HT-29 (cell line): ENCODE measurements at regions not wholly inside any gene's neighbourhood (a gene's known extent, or its start where the extent isn't known, plus 50 kb on each side); places are given as distances from the start of the nearest gene placed in this dataset.
"Not testable (repeated sequence)": the region's sequence is repeated elsewhere in the genome, so short reads cannot be mapped to it uniquely, and the experiment has no call there.

Experiments used
- DNase-seq: peaks from one replicate; pipeline ENCODE4 v3.0.0-alpha.2; 2015; ENCODE audit warnings: low spot score

DNA sequence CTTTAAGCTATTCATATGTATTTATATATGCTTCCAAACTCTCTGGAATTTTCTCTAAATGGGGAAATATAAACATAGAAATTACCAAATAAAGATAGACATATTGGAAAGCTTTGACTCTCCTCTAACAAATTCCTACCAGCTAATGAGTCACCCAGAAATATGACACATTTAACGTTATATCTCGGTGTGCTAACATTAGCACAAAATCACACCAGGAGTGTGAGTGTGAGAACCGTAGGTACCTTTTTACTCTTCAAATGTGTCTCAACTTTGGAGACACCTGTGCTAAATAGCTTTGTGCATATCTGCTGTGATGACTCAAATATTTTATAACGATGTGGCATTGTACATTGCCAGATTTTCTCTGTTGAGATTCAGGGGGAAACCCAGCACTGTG is 714.4 kb downstream of the METTL15 start:
- DNase-seq = no peak

DNA sequence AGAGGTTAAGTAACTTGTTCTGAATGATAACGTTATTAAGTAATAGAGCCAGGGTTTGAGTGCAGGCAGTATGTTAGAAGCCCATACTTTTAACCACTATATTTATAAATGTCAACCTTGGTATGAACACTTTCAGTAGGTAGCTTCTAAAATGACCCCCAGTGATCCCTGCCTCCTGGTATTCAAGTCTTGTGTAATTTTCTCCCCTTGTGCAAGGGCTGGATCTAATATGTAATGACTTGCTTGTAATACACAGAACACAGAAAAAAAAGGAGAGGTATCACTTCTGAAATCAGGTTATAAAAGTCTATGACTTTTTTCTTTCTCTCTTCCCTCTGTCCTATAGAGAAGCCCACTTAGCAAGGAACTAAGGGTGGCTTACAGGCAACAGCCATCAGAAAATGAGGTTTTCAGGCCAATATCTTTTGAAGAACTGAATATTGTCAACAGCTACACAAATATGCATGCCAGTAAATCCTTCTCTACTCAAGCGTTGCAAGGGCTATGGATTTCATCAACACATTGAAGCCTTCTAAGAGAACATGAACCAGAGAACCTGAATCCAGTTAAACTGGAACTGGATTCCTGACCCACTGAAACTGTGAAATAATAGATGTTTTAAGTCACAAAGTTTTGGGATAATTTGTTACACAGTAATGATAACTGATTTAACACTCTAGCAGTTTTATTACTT is 712.3 kb downstream of the METTL15 start:
- no peak for DNase-seq

DNA sequence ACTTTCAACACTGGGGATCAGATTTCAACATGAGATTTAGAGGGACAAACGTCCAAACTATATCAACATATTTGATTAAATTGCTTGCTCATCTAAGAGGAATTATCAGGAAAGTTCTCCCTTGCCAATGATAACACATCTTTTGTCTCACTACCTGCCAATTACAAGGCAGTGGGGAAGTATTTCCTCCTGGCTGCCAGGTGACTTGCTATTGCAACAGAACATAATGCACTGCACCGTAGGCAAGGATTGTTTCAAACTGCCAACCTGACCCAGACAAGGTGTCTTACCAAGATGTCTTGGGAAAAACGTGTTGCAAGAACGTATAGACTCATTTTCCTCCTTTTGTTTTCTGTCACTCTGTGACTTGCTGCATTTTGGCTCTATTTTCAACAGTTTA is 711.6 kb downstream of the METTL15 start:
- DNase-seq = no peak

DNA sequence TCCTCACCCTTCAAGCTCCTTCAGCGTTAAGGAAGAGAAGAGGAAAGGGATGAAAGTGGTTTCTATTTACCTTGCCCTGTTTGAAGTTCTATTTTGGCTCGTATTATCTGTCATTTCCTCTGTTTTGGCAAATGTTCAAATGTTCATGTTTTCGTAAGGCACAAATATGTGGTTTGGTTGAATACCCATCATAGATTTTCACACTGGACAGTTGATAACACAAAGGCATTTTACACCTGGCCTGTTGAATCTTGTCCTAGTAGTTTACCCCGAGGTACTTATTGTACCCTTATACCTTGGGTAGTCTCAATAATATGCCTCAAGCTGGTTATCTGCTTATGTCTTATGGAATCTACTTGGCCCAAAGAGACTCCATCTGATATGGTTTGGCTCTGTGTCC is 706.9 kb downstream of the METTL15 start:
- DNase-seq = no peak

DNA sequence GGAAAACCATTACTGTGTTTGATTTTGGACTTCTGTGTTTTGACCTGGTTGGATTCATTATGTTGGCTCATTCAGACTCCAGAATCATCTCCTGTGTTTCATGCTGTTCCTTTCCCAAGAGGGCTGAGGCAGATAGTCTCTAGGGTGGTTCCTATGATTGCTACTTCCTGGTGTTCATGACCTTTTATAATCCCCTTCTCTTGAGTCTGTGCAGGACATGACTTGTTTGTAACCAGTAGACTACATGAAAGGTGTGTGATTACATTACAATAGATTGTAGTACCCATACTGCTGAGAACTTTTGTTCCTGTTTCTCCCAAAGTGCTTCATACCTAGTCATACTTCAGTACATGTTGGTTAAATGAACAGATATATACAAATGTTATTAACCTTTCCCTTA is 700.6 kb downstream of the METTL15 start:
- peak; percentile 53 for DNase-seq

DNA sequence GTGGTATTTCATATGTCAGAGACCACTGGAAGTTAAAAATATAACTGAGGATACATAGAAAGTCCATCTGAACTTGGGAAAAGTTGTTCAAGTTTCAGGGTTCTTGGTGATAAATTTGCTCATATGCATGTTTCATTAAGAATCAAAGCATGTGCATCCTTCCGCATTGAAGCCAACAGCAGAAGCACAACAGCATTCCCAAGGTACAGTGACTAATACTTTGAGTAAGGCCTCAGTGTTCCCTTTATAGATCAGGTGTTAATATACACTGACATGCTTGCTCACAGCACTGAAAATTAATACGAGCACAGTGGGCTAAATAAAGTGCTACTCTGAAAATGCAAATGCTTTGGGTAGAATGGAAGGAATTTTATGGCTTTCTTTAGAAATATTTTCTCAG is 691.1 kb downstream of the METTL15 start:
- no peak for DNase-seq

DNA sequence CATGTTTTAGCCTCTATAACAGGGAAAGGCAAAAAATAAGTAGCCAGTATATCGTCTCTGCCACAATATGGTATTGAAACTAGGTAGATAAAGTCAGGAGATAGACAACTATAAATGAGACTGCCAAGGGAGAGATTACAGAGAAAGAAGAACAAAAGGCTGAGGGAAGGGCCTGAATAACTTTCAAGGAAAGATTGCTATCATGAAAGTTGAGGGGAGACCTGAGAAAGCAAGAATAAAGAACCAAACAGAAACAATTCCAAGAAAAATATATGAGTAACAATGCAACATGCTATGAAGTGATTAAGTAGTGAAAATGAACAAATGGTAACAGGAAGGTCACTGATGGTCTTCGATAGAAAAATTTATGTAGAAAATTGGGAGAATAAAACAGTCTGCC is 690.1 kb downstream of the METTL15 start:
- DNase-seq = no peak

DNA sequence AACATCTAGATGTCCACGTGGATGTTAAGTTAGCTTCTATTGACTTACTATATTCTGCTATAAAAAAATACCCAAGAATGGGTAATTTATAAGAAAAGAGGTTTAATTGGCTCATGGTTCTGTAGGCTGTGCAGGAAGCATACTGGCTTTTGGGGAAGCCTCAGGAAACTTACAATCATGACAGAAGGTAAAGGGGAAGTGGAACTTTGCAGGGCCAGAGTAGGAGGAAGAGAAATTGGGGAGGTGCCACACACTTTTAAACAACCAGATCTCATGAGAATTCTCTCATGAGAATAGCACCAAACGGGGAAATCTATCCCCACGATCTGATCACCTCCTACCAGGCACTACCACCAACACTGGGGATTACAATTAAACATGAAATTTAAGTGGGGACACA is 689.3 kb downstream of the METTL15 start:
- no peak for DNase-seq

DNA sequence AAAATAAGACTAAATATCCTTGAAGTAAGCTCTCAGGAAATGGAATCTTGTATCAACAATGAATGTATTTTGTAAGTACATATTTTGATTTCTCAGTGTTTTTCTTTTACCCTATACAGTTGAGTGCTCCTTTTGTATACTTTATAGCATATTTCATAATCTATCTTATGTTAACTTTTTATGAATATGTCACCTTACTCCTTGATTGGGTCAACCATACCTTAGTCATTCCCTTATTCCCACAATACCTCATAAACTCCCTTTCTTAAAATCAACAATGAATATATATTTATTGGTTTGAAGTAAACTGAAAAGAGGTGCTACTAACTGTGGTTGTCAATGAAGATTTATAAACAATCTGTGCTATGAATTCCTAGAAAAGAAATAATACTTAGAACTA is 686.2 kb downstream of the METTL15 start:
- no peak for DNase-seq

DNA sequence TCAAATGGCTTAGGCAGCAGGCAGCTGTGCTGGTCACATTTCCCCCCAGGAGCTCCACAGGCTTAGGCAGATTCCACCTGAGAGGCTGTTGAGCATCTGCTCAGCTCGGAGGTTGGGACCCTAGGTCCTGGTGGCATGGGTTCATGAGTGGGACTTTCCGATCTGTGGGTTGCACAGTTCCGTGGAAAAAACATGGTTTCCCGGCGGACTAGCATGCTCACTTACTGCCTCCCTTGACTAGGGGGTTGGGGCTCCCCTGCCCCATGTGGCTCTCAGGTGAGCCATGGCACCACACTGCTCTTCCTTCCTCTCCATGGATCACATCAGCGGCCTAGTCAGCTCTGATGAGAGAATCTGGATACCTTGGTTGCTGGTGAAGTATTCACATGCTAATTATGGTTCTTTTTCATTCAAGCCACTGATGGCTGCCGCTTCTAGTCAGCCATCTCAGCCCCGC is 685.1 kb downstream of the METTL15 start:
- no peak for DNase-seq

DNA sequence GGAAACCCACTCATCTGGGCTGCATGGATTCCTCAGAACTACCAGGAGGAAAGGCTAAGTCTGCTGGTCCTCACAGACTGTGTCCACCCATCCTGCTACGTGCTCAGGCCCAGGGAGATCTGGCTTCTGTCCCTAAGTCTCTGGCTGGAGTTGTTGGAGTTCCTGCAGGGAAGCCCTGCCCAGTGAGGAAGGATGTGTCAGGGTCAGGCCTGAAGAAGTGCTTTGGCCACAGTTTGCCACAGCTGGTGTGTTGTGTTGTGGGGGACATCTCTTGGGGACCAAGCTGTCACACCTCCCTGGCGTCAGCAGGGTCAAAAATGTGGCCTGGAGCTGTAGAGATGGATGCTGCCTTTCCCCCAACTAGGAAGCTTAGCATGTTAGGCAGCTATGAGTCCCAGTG is 684.7 kb downstream of the METTL15 start:
- no peak for DNase-seq

DNA sequence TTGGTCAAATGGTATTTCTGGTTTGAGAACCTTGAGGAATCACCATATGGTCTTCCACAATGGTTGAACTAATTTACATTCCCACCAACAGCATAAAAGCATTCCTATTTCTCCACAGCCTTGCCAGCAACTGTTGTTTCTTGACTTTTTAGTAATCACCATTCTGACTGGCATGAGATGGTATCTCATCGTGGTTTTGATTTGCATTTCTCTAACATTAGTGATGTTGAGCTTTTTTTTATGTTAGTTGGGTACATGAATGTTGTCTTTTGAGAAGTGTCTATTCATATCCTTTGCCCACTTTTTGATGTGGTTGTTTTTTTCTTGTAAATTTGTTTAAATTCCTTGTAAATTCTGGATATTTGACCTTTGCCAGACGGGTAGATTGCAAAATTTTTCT is 679.7 kb downstream of the METTL15 start:
- not testable (repeated sequence) for DNase-seq

DNA sequence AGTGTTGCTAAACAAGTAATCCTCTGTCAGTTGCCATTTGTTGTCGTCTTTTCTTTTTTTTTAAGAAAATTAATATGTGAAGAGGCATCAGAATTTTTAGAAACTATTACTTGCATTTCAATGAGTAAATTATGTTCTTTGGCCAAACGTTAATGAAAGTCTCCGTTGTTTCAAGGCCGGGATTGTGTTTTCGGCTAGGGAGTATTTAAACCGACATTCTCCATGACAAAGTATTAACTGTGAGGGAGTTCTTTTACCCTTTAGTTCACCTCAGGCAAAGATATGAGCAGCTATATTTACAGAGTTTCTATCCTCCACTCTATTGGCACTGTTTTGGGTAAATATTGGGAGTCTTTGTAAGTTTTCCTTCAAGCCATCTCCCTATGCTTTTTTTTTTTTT is 668.9 kb downstream of the METTL15 start:
- no peak for DNase-seq

DNA sequence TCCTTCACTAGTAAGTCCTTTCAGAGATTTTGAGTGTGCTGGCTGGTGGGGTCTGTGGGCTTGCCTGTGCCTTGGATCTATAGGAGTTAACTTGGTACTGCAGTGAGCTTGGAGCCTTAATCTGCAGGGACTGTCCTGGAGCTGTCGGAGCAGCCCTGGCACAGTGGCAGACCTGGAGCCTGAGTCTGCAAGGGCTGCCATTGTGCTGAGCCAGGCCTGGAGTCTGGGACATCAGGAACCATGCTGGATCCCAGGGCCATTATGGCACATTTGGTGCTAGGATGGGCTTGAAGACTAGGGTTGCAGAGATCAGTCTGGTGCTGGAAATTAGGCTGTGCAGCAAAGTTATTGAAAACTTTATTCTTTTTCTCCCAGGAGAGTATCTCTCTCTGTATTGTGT is 665.4 kb downstream of the METTL15 start:
- no peak for DNase-seq

DNA sequence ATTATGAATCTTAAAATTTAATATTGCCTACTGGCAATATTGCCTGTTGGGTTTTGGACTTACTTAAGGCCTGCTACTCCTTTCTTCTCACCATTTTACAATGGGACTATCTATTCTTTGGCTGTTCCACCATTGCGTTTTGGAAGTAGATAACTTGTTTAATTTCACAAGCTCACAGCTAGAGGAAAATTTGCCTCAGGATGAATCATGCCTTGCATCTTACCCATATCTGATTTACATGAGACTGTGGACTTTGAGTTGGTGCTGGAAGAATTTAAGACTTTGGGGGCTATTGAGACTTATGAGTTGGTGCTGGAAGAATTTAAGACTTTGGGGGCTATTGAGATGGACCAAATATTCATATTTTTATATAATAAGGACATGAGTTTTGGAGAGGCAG is 662.6 kb downstream of the METTL15 start:
- no peak for DNase-seq

DNA sequence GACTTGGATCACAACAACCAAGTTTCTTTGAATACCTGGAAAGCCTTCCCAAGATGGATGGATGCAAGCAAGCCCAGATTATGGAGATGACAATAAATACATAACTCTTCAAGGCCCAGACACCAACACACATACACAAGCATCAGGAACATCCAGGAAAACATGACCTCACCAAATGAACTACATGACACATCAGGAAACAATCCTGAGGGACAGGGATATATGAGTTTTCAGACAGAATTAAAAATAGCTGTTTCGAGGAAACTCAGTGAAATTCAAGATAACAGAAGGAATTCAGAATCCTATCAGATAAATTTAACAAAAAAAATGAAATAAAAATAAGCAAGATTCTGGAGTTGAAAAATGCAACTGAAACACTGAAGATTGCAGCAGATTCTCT is 659.4 kb downstream of the METTL15 start:
- no peak for DNase-seq

DNA sequence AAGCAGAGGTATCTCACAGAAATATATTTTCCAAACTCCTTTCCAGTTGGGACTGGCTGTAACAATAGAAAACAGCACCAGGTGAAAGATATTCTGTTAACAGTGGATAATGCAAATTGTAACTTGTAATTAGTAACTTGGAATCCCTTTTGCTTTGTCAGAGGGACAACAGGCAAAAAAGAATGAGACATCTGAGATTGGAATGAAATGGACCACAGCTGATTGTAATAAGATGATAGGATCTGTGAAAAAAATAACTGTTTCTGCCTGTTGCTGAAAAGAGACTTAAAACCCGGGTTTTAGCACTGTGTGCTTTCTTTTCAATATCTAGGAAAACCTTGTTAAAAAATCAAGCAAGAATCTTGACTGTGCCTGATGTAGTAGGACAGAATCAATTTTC is 655.7 kb downstream of the METTL15 start:
- no peak for DNase-seq

DNA sequence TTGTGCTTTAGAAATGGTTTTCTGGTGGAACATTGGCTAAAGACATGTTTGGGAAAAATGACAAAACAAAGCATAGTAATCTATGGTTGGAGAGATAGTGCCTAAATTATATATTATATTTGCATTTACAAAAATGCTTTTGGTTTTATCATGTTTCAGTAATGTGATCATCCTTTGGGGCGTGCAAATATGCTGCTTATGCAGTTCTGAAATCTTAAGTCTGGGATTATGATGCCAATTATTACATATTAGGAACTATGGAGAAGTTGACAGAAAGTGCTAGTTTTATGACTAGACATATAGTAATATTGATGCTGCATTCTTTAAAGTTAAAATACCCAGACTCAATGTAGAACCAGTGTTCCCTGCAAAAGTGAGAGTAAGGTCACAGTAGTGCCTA is 655.0 kb downstream of the METTL15 start:
- no peak for DNase-seq

DNA sequence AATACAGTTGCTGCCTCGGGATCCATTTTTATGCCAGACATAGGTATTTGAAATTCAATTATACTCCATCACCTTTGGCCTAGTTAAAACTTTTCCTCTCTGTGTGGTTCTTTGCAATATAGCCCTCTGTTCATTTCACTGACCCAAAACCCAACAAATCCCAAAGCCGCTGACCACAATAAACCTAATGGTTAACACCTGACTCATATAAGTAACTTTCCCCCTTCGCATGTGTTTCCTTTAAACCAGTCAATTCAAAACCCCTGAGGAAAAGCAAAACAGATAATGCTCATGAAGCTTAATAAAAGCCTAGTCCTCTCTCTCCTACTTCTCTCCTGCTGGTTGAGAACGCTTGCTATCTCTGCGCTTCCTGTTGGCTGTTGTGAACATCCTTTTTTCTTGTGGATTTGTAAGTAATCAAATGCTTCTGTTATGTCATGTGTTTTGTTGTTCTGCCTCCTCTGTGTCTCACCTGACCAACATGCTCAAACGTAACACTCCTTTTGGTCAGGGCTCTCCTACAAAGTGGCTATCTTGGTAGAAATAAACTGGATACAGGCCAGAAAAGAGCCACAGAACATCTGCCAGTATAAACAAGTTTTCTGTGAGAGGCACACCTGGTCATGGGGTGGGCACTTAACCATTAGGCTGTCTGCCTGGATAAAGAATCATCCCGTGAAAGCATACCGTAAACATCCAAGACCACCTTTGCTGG is 652.6 kb downstream of the METTL15 start:
- DNase-seq = peak; percentile 60

DNA sequence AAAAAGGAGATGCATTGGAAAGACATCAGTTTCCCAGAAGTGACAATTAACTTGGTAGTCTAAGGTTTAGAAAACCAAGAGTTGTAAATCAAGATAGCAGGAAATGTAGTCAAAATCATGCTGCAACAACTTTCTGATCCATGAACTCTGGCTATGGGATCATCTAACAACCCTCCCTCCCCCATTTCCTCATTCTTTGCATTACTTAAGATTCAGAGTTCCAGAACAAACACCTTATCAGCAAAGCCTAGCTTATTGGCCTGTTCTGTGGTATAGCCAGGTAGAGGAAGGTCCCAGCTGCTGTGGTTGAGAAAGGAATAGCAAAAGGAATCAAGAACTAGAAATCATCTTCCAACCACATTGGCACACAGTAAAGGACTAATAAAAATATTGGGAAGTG is 651.1 kb downstream of the METTL15 start:
- DNase-seq = peak; percentile 83

DNA sequence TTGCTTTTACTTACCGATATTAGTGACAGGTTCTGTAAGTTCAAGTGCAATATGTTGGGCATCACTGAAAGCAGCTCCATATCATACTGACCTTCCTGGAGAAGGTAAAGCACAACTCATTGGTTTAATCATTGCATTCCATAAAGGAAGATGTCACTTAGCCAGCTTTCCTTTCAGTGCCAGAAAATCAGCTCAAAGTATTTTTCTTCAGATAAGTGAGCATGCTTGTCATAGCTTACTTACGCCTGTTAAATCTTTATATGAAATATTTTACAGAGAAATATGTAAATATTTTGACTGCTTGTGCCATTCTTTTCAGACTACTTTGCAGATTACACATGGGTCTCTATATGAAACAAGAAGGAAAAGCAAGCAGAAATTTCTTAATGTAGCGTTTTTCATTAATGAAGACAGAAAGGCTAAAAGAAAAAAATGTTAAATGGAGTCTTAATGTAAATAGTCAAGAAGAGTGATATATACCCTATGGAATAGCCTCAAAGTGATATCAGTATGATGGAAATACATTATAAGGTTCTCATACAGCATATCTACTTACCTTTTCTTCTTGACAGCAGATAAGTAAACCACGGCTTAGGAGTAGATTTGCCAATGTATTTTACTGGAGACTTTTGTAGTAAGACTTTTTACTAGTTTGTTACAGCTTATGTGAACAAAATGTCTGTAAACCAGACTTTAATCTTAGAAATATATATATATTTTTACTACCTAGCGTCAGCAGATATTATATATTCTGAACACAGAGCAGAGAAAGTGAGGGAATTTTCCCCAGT is 649.7 kb downstream of the METTL15 start:
- DNase-seq = no peak

DNA sequence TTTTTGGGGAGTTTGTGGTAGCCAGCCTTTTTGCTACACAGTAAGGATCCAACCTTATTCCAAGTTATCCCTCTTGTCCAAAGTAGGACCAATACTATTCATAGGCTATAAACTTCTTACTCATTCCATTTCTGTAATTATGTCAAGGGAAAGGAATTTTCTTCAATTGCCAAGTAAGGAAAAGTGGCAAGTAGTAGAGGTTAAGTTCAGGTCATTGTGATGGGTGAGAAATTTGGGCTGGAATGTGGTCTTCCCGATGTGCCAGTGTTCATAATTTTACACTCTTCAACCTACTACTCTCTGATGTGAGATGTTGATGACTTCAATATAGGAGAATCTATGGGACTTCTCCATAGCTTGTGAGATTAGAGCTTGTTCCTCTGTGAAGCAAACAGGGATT is 648.8 kb downstream of the METTL15 start:
- no peak for DNase-seq

DNA sequence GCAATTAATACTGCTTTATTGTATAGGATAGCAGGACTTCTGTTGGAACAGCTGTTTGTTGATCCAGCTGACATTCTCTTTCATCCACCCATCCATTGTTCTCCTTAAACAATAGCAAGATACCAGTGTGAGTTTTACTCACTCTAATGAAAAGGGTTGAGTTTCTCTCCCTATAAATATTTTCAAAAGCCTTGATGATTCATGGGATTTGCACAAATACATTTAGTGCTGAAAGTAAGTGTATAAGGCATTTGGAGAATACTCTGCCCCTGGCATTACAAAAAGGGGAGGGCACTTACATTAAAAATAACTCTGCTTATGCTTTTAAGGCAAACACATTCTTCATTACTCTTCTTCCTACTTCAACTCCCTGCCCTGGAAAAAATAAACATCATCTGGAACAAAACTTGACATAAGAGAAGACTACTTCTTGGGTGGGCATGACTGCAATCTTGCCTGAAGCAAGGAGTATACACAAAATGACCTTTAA is 634.9 kb downstream of the METTL15 start:
- peak; percentile 20 for DNase-seq
